GM12874 (cell line): ENCODE measurements at regions not wholly inside any gene's neighbourhood (a gene's known extent, or its start where the extent isn't known, plus 50 kb on each side); places are given as distances from the start of the nearest gene placed in this dataset.

ENCODE experiments used
- TF ChIP-seq, protein P1 (sequence below): IDR thresholded peaks from 2 replicates; pipeline ENCODE4 v1.5.1; 2011; ENCODE audit warnings: low read depth, mild to moderate bottlenecking, control low read depth, low read length, moderate library complexity; ENCODE audit not compliant: insufficient read depth

DNA sequence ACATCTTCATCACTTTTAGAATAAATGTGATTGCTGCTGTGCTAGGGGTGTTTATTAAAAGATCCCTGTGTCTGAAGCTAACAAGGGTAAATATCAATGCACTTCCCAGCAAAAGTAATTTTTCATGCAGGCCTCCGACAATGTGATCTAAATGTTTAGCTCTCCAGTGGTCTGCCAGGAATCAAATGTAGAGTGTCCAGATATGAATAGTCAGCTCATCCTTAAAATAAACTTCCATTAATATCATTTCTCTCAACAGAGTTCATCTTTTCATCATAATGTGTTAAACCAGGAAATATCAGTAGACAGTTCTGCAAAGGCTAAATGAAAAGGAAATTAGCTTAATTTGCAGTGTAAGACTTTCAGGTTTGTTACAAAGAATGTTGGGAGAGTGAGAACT is 102.2 kb upstream of the EGFL6 start:
- TF ChIP-seq, protein P1, sequence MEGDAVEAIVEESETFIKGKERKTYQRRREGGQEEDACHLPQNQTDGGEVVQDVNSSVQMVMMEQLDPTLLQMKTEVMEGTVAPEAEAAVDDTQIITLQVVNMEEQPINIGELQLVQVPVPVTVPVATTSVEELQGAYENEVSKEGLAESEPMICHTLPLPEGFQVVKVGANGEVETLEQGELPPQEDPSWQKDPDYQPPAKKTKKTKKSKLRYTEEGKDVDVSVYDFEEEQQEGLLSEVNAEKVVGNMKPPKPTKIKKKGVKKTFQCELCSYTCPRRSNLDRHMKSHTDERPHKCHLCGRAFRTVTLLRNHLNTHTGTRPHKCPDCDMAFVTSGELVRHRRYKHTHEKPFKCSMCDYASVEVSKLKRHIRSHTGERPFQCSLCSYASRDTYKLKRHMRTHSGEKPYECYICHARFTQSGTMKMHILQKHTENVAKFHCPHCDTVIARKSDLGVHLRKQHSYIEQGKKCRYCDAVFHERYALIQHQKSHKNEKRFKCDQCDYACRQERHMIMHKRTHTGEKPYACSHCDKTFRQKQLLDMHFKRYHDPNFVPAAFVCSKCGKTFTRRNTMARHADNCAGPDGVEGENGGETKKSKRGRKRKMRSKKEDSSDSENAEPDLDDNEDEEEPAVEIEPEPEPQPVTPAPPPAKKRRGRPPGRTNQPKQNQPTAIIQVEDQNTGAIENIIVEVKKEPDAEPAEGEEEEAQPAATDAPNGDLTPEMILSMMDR, result no peak

DNA sequence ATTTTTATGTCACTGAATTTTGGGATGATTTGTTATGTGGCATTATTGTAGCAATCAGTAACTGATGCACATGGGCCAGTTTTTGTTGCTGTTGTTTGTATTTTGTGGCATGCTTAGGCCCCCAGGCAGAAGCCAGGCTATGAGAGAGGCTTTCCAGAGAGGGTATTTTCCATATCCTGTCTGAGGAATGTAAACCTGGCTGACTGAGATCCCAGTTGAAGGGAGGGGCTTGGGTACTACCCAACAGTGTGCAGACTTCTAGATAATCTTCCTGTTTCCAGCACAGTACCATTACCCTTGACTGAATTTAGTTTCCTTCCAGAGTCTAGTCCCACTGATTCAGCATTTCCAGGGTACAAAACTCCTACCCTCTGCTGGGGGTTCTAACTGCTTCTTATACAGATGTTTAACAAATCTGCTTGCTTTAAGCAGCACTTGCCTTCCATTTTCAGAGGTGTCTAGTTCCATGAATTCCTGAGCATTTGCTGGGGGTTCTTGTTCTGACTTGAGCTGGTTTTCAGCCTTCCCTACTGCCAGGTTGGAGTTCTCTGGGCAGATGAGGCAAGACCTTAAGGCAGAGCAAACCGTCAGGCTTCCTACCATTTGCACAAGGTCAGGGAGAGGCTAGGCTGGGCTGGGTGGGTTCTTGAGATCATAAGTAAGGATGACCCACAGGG is 104.7 kb upstream of the EGFL6 start:
- TF ChIP-seq, protein P1, result no peak

DNA sequence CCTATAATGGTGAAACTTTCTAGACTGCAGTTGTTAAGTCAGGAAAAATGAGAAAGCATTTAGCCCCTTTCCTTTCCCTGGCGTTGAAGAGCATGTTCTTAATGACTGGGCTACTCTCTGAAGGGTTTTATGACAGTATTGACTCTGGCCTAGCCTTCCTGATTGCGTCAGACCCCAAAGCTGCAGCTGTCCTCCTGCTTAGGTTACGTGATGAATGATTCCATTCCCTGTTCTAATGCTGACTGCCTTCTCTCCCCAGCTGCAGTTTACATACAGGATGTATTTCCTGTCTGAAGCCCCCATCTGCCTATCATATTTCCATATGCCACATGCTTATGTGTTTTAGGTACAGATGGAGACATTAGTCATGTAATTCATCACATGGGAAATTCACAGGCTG is 105.8 kb upstream of the EGFL6 start:
- TF ChIP-seq, protein P1, result no peak

DNA sequence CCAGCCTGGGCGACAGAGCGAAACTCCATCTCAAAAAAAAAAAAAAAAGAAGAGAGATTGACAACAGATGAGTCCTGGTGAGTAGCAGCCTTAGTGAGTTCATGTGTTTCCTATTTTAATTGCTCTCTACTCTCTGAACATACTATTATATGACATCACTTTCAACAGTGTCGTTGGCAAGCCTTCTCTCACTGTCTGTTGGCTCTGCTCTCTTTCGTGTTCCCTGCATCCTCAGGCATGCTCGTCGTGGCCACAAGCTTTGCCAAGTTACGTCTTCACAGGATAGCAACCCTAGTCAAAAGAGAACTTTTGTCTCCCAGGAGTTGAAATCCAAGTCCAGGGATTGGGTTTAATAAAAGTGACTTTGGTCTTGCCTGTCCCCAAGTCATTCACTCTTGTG is 117.1 kb upstream of the EGFL6 start:
- TF ChIP-seq, protein P1, result no peak

DNA sequence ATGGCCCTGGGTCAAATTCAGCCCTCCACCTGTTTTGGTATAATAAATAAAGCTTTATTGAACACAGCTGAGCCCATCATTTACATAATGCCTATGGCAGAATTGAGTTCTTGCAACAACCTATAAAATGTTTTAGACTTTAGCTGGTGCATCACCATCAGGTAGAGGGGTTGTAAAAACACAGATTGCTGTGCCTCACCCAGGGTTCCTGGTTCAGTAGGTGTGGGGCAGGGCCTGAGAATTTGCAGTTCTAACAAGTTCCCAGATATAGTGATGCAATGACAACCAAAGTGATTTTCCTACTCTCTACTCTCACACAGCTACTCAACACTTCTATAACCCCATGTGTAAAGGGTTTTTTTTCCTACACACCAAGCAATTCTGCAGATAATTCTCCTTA is 120.0 kb upstream of the EGFL6 start:
- TF ChIP-seq, protein P1, result no peak

DNA sequence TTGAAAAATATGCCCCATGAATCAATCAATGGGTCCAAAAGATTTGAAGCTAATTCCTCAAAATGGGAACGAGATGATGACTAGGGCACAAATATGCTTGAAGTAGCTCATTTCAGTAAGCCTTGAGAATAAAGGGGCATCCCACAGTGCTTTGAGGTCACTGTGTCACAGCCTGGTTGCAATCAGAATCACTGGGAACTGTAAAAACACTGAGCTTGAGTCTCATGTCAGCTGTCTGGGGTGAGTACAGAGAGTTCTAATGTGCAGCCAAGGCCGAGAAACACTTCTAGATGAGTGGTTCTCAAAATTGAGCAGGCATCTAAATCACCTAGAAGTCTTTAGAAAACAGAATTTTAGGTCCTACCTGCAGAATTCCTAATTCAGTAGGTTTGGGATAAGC is 120.5 kb upstream of the EGFL6 start:
- TF ChIP-seq, protein P1, result no peak

DNA sequence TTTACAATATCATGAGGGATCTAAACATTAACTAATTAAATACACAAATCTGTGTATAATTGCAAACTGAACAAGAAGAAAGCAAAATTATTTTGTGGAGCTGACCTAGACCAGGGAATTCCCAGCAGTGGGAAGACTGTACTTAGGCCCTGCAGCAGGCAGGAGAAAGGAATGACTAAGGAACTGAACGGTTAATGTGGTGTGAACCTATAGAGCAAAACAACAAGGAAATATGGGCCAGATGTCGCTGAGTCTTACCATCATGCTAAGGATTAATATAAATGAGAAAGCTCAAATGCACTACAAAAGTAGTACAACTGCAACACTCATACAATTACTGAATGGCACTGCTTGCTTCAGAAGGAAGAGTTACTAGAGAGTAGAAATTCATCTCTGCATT is 120.3 kb upstream of the ATXN3L start:
- TF ChIP-seq, protein P1, result no peak
